ENCODE measurements at regions not wholly inside any gene's neighbourhood (a gene's known extent, or its start where the extent isn't known, plus 50 kb on each side); places are given as distances from the start of the nearest gene placed in this dataset.

- no peak for TF ChIP-seq CTCF (IDR thresholded peaks at IDR 0.05 in 8 of 11, conservative IDR thresholded peaks at IDR 0.05 in 3 of 11)
- TF ChIP-seq POLR2AphosphoS5 (IDR thresholded peaks at IDR 0.05): no peak
- TF ChIP-seq POLR2A (IDR thresholded peaks at IDR 0.05): no peak
Observed at GRCh38 chrX:39331082-39331704, 529.9 kb downstream of the MID1IP1 start.

Measured in spleen (tissue), 7 donors.